SU-DHL-6 (cell line): ENCODE measurements at regions not wholly inside any gene's neighbourhood (a gene's known extent, or its start where the extent isn't known, plus 50 kb on each side); places are given as distances from the start of the nearest gene placed in this dataset.

Experiments used
- EZH2phosphoT487 ChIP-seq: fragments of 200-600 bp; sonication (generic), shearing (Covaris generic); conservative IDR thresholded peaks from 2 replicates; pipeline ENCODE4 v1.6.1; 2018; ENCODE audit warnings: mild to moderate bottlenecking, antibody characterized with exemption, low read length, moderate library complexity, mixed read lengths
- TF ChIP-seq, protein P1 (sequence below): fragments of 200-600 bp; sonication (generic); IDR thresholded peaks from one replicate; pipeline ENCODE4 v1.5.1; 2017; ENCODE audit warnings: antibody characterized with exemption, mild to moderate bottlenecking, low read length, moderate library complexity; ENCODE audit not compliant: insufficient read depth, poor library complexity, severe bottlenecking

DNA sequence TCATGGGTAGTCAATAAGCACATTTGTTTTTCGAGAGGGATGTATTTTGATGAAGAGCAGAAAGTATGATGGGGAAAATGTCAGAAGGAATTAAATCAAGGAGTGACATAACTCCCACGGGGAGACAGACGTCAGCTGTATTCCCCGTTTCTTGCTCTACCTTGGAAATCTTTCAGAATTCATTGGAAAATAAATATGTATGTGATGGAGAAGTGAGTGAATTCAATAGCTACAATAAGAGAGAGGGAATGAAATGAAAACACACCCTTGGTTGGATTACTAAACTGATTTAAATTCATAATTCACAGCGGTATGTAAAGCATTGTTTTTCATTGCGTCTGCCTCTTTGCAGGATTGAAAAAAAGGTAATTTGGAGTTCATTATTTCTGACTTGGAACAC lies 209.7 kb upstream of the KLF4 start:
- TF ChIP-seq, protein P1, sequence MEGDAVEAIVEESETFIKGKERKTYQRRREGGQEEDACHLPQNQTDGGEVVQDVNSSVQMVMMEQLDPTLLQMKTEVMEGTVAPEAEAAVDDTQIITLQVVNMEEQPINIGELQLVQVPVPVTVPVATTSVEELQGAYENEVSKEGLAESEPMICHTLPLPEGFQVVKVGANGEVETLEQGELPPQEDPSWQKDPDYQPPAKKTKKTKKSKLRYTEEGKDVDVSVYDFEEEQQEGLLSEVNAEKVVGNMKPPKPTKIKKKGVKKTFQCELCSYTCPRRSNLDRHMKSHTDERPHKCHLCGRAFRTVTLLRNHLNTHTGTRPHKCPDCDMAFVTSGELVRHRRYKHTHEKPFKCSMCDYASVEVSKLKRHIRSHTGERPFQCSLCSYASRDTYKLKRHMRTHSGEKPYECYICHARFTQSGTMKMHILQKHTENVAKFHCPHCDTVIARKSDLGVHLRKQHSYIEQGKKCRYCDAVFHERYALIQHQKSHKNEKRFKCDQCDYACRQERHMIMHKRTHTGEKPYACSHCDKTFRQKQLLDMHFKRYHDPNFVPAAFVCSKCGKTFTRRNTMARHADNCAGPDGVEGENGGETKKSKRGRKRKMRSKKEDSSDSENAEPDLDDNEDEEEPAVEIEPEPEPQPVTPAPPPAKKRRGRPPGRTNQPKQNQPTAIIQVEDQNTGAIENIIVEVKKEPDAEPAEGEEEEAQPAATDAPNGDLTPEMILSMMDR: no peak
- TF ChIP-seq EZH2phosphoT487: no peak
